ENCODE measurements at regions not wholly inside any gene's neighbourhood (a gene's known extent, or its start where the extent isn't known, plus 50 kb on each side); places are given as distances from the start of the nearest gene placed in this dataset.

- H3K4me3 ChIP-seq (ENCODE audit: low read depth, low read length): no peak overlapping the region
Observed at GRCh38 chr20:4581838-4582237, 104.4 kb upstream of the PRNP start.

DNA sequence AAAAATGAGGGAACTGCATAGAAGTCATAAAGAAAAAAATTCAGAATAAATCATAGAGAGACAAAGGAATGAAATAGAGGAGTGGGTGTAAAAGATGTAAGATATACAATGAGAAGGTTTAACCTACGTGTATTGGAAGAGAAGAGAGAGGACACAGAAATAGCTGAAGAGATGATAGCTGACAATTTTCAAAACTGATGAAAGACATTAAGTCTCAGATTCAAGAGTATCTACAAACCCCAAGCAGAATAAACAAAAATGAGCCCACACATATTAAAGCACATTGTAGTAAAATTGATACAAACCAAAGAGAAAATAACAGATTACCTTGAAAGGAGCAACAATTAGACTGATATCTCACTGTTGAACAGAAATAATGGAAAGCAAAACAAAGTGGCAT, 107.9 kb upstream of the PRNP start:
- Mint-ChIP-seq H3K4me3 (ENCODE audit: unreplicated experiment) (no peak overlapping the region), H3K27ac (ENCODE audit: unreplicated experiment) (no peak overlapping the region), H3K27me3 (ENCODE audit: insufficient read depth, unreplicated experiment) (peaks cover 20% of the 10 kb centered on the region), H3K9me3 (ENCODE audit: unreplicated experiment) (no peaks in the 10 kb centered on the region), H3K4me1 (ENCODE audit: low read depth, unreplicated experiment) (no peaks in the 10 kb centered on the region), H3K36me3 (ENCODE audit: insufficient read depth, unreplicated experiment) (no peaks in the 10 kb centered on the region)
- H3K27me3 ChIP-seq (replicated peaks; ENCODE audit: control insufficient read depth, insufficient read depth, low read length): no peaks in the 10 kb centered on the region
- TF ChIP-seq CTCF (IDR thresholded peaks at IDR 0.05; ENCODE audit: insufficient read depth in 1 of 2, low read depth in 1 of 2, low read length in 1 of 2, severe bottlenecking in 1 of 2, unreplicated experiment in 1 of 2): no peak
- H3K9me3 ChIP-seq: no peaks in the 10 kb centered on the region
- no peak overlapping the region for H3K4me3 ChIP-seq (ENCODE audit: low read depth, low read length)
- no TSS peak for BruUV-seq (replicated peaks)
- no peaks in the 10 kb centered on the region for H3K36me3 ChIP-seq (ENCODE audit: control insufficient read depth, insufficient read depth, low read length)
- ChIA-PET CTCF (interaction anchor here (0.6 kb wide), 1 partner anchor 1794 kb away, joined by 3 read pairs; no protein-coding TSS in a partner anchor), POLR2A (no interaction called here)
- H3K4me1 ChIP-seq: no peaks in the 10 kb centered on the region
- intact Hi-C loops (cut with micrococcal nuclease; ENCODE audit: unreplicated experiment): no loop called here
- no peak for DNase-seq

More at GRCh38 chr20:4581838-4582237, 104.4 kb upstream of the PRNP start:
- H3K36me3 ChIP-seq (ENCODE audit: control insufficient read depth, insufficient read depth, low read length): no peaks in the 10 kb centered on the region
- Mint-ChIP-seq H3K4me1 (ENCODE audit: low read depth, unreplicated experiment) (no peaks in the 10 kb centered on the region), H3K27me3 (ENCODE audit: insufficient read depth, unreplicated experiment) (peaks cover 16% of the 10 kb centered on the region), H3K27ac (ENCODE audit: unreplicated experiment) (no peak overlapping the region), H3K9me3 (ENCODE audit: unreplicated experiment) (no peaks in the 10 kb centered on the region), H3K36me3 (ENCODE audit: insufficient read depth, unreplicated experiment) (no peaks in the 10 kb centered on the region), H3K4me3 (ENCODE audit: unreplicated experiment) (no peak overlapping the region)
- no peak for DNase-seq
- ChIA-PET CTCF (no interaction called here), POLR2A (no interaction called here)
- H3K27me3 ChIP-seq (replicated peaks; ENCODE audit: control insufficient read depth, insufficient read depth, low read length): no peaks in the 10 kb centered on the region
- intact Hi-C loops (cut with micrococcal nuclease; ENCODE audit: unreplicated experiment): no loop called here
- no TSS peak for BruUV-seq (replicated peaks)
- H3K4me1 ChIP-seq: no peaks in the 10 kb centered on the region
- 0 out of 2 replicates have a peak, but pooled peaks cover 3% of the 10 kb centered on the region for H3K9me3 ChIP-seq
- no peak for TF ChIP-seq CTCF (IDR thresholded peaks at IDR 0.05; ENCODE audit: insufficient read depth in 1 of 2, low read depth in 1 of 2, low read length in 1 of 2, severe bottlenecking in 1 of 2, unreplicated experiment in 1 of 2)

DNA sequence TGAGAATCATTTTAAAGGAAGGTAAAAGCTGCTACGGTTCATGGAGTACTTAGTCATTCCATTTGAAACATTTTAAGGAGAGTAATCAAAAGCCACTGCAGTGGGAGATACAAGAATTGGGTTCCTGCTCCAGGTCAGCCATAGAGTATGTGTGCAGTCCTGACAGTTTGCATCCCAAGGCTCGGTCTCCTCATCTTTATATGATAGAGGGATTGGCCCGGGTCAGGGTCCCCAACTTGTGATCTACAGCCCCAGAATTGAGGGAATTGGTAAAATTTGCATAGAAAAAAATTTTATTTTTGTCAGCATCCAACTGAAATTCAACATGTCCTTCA, 111.9 kb upstream of the PRNP start:
- H3K27me3 ChIP-seq (replicated peaks; ENCODE audit: control insufficient read depth, insufficient read depth, low read length): no peaks in the 10 kb centered on the region; the same call in 1 of the 2 replicates
- ChIA-PET CTCF (no interaction called here), POLR2A (no interaction called here)
- no TSS peak for BruUV-seq (replicated peaks)
- no peaks in the 10 kb centered on the region for H3K4me1 ChIP-seq
- H3K4me1 Mint-ChIP-seq (ENCODE audit: low read depth, unreplicated experiment): no peaks in the 10 kb centered on the region
- no peak for DNase-seq
- no peaks in the 10 kb centered on the region for H3K9me3 ChIP-seq
- no peak for TF ChIP-seq CTCF (IDR thresholded peaks at IDR 0.05; ENCODE audit: insufficient read depth in 1 of 2, low read depth in 1 of 2, low read length in 1 of 2, severe bottlenecking in 1 of 2, unreplicated experiment in 1 of 2)
- H3K4me3 Mint-ChIP-seq (ENCODE audit: unreplicated experiment): no peak overlapping the region
- peaks cover 15% of the 10 kb centered on the region for H3K27me3 Mint-ChIP-seq (ENCODE audit: insufficient read depth, unreplicated experiment)
- no peaks in the 10 kb centered on the region for H3K36me3 Mint-ChIP-seq (ENCODE audit: insufficient read depth, unreplicated experiment)
- H3K9me3 Mint-ChIP-seq (ENCODE audit: unreplicated experiment): no peaks in the 10 kb centered on the region
- no peaks in the 10 kb centered on the region for H3K36me3 ChIP-seq (ENCODE audit: control insufficient read depth, insufficient read depth, low read length)
- H3K27ac Mint-ChIP-seq (ENCODE audit: unreplicated experiment): no peak overlapping the region
- intact Hi-C loops (cut with micrococcal nuclease; ENCODE audit: unreplicated experiment): no loop called here
- H3K4me3 ChIP-seq (ENCODE audit: low read depth, low read length): no peak overlapping the region

Measured in Caco-2 (cell line).